Activated CD8-positive, alpha-beta memory T cell treated with anti-CD3 and anti-CD28 coated beads for 36 hours (primary cell): ENCODE measurements at regions not wholly inside any gene's neighbourhood (a gene's known extent, or its start where the extent isn't known, plus 50 kb on each side); places are given as distances from the start of the nearest gene placed in this dataset.
"Not testable (repeated sequence)": the region's sequence is repeated elsewhere in the genome, so short reads cannot be mapped to it uniquely, and the experiment has no call there.

Source experiments
- CTCF ChIA-PET: fragments of 350-600 bp; sonication (Branson Sonifier 250); formaldehyde crosslinking; loops from one replicate; lab custom pipeline; 2021; ENCODE audit warnings: antibody characterized with exemption; lab: Charles Lee
- POLR2A ChIA-PET: fragments of 350-600 bp; sonication (Branson Sonifier 250); formaldehyde crosslinking; loops from one replicate; lab custom pipeline; 2021; ENCODE audit warnings: antibody characterized with exemption; lab: Charles Lee

- POLR2A ChIA-PET, CTCF ChIA-PET: not testable (repeated sequence)
Measured at GRCh38 chr9:104394901-104395300, 109.2 kb upstream of the OR13F1 start.

GRCh38 chr9:104412238-104412637 is 91.8 kb upstream of the OR13F1 start:
- ChIA-PET CTCF (no interaction called here), POLR2A (no interaction called here)

GRCh38 chr9:104416470-104416869 is 87.6 kb upstream of the OR13F1 start:
- CTCF ChIA-PET: no interaction called here
- POLR2A ChIA-PET: no interaction called here

DNA sequence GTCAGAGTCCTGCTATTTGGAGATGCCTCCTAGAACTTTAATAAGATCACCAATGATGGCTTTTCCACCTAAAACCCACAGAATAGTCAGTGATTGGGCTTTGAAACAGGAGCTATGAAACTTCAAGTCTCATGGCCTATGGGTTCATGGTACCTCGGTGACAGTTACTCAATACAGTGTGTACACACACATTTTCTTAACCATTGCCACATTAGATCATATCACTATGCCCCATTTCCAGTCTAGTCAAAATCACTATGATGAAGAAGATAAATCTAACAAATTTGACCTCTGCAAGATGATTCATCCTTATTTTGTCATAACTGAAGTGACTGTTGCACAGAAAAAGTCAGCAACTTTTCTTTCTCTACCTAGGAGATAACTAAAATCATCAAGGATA is 86.8 kb upstream of the OR13F1 start:
- ChIA-PET CTCF (no interaction called here), POLR2A (no interaction called here)

DNA sequence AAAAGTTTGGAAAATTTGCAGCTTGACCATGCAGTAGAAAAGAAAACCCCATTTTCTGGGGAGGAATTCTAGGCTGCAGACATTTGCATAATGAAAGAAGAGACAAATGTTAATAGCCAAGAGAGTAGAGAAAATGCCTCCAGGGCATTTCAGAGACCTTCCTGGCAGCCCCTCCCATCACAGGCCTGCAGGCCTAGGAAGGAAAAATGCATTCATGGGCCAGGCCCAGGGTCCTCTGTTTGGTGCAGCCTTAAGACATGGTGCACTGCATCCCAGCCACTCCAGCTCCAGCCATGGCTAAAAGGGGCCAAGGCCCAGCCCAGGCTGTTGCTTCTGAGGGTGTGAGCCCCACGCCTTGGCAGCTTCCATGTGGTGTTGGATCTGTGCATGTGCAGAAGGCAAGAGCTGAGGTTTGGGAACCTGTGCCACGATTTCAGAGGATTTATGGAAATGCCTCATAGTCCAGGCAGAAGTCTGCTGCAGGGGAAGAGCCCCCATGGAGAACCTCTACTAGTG is 75.0 kb upstream of the OR13F1 start:
- POLR2A ChIA-PET: no interaction called here
- CTCF ChIA-PET: no interaction called here

- ChIA-PET CTCF (no interaction called here), POLR2A (no interaction called here)
Measured at GRCh38 chr9:104435059-104435458, 69.0 kb upstream of the OR13F1 start.

- POLR2A ChIA-PET: no interaction called here
Measured at GRCh38 chr9:104448036-104448435, 56.0 kb upstream of the OR13F1 start.

More at GRCh38 chr9:104448036-104448435, 56.0 kb upstream of the OR13F1 start:
- CTCF ChIA-PET: no interaction called here
